Activated CD4-positive, alpha-beta memory T cell treated with anti-CD3 and anti-CD28 coated beads, Interleukin-2, amount 10 ng/mL, durations not matched to agents 7 days and 5 days (primary cell): ENCODE measurements at regions not wholly inside any gene's neighbourhood (a gene's known extent, or its start where the extent isn't known, plus 50 kb on each side); places are given as distances from the start of the nearest gene placed in this dataset.

Experiments used
- CTCF ChIA-PET: fragments of 350-600 bp; sonication (Branson Sonifier 250); formaldehyde crosslinking; loops from one replicate; lab custom pipeline; 2021; ENCODE audit warnings: antibody characterized with exemption, inconsistent platforms; lab: Charles Lee
- POLR2A ChIA-PET: fragments of 350-600 bp; sonication (Branson Sonifier 250); formaldehyde crosslinking; loops from one replicate; lab custom pipeline; 2021; ENCODE audit warnings: antibody characterized with exemption; lab: Charles Lee
- DNase-seq: peaks from one replicate; pipeline ENCODE4 v3.0.0-alpha.2; 2020
- H3K27ac Mint-ChIP-seq: one replicate; pipeline ENCODE4 v1.8.0; 2021; ENCODE audit warnings: mild to moderate bottlenecking, mixed read lengths
- H3K27me3 Mint-ChIP-seq: one replicate; pipeline ENCODE4 v1.8.0; 2021; ENCODE audit warnings: mixed read lengths
- H3K36me3 Mint-ChIP-seq: one replicate; pipeline ENCODE4 v1.8.0; 2021; ENCODE audit warnings: low read depth, mixed read lengths
- H3K4me1 Mint-ChIP-seq: one replicate; pipeline ENCODE4 v1.8.0; 2021; ENCODE audit warnings: mixed read lengths
- H3K4me3 Mint-ChIP-seq: one replicate; pipeline ENCODE4 v1.8.0; 2021; ENCODE audit warnings: mild to moderate bottlenecking, mixed read lengths
- H3K9me3 Mint-ChIP-seq: one replicate; pipeline ENCODE4 v1.8.0; 2021; ENCODE audit warnings: mixed read lengths

- no peaks in the 10 kb centered on the region for H3K9me3 Mint-ChIP-seq
- CTCF ChIA-PET: no interaction called here
- DNase-seq: no peak
Observed at GRCh38 chr16:85503679-85504231, 109.4 kb upstream of the GSE1 start.

GRCh38 chr16:85504242-85504641, 108.9 kb upstream of the GSE1 start:
- DNase-seq: no peak
- H3K9me3 Mint-ChIP-seq: no peaks in the 10 kb centered on the region
- POLR2A ChIA-PET: no interaction called here
- H3K4me3 Mint-ChIP-seq: no peak overlapping the region
- no peak overlapping the region for H3K27ac Mint-ChIP-seq
- CTCF ChIA-PET: no interaction called here
- no peaks in the 10 kb centered on the region for H3K36me3 Mint-ChIP-seq
- H3K4me1 Mint-ChIP-seq: no peaks in the 10 kb centered on the region
- H3K27me3 Mint-ChIP-seq: peaks cover 3% of the 10 kb centered on the region

More at GRCh38 chr16:85503679-85504231, 109.4 kb upstream of the GSE1 start:
- Mint-ChIP-seq H3K27ac (no peak overlapping the region), H3K36me3 (no peaks in the 10 kb centered on the region), H3K27me3 (peaks cover 2% of the 10 kb centered on the region), H3K4me1 (no peaks in the 10 kb centered on the region), H3K4me3 (no peak overlapping the region)
- POLR2A ChIA-PET: no interaction called here

DNA sequence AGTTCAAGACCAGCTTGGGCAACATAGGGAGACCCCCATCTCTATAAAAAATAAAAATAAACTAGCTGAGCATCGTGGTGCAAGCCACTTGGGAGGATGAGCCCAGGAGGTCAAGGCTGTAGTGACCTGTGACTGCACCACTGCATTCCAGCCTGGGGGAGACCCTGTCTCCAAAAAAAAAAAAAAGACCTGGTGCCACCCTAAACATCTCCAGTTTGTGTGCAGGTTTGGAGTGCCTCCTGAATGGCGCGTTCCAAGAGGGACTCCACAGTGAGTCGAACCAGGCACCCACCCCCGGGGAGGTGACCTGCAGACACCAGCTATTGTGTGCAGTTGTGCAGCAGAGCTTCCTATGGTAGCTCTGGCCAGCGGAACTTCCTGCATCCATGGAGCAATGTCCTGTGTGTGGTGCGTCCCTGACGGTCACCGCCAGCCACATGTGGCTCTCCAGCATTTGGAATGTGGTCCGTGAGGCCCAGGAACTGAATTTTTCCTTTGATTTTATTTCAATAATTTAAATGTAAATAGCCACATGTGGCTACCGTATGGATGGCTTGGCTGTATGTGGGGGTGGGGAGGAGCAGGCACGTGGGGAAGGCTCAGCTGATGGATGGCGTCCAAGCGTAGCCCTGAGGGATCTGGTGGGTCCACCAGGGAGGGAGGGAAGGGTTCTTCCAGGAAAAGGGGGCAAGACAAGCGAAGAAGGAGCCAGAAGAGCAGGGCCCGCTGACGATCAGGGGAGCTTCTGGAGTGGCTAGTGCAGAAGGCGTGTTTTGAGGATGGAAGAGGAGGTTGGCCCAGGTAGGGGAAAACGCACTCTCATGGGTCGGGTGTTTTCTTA, 107.1 kb upstream of the GSE1 start:
- peaks cover 3% of the 10 kb centered on the region for H3K27me3 Mint-ChIP-seq
- CTCF ChIA-PET: no interaction called here
- no peaks in the 10 kb centered on the region for H3K4me1 Mint-ChIP-seq
- POLR2A ChIA-PET: no interaction called here
- no peak overlapping the region for H3K4me3 Mint-ChIP-seq
- DNase-seq: no peak
- H3K27ac Mint-ChIP-seq: no peak overlapping the region
- H3K9me3 Mint-ChIP-seq: no peaks in the 10 kb centered on the region
- no peaks in the 10 kb centered on the region for H3K36me3 Mint-ChIP-seq

GRCh38 chr16:85506635-85506911, 106.5 kb upstream of the GSE1 start:
- DNase-seq: no peak
- POLR2A ChIA-PET: no interaction called here
- CTCF ChIA-PET: no interaction called here
- H3K4me3 Mint-ChIP-seq: no peak overlapping the region
- peaks cover 3% of the 10 kb centered on the region for H3K27me3 Mint-ChIP-seq
- no peaks in the 10 kb centered on the region for H3K9me3 Mint-ChIP-seq
- H3K36me3 Mint-ChIP-seq: no peaks in the 10 kb centered on the region
- no peak overlapping the region for H3K27ac Mint-ChIP-seq
- H3K4me1 Mint-ChIP-seq: no peaks in the 10 kb centered on the region

GRCh38 chr16:85507342-85507741, 105.8 kb upstream of the GSE1 start:
- ChIA-PET POLR2A (no interaction called here), CTCF (no interaction called here)
- no peaks in the 10 kb centered on the region for H3K9me3 Mint-ChIP-seq
- H3K4me3 Mint-ChIP-seq: no peak overlapping the region
- no peak overlapping the region for H3K27ac Mint-ChIP-seq
- peaks cover 3% of the 10 kb centered on the region for H3K27me3 Mint-ChIP-seq
- no peaks in the 10 kb centered on the region for H3K36me3 Mint-ChIP-seq
- H3K4me1 Mint-ChIP-seq: no peaks in the 10 kb centered on the region
- no peak for DNase-seq

DNA sequence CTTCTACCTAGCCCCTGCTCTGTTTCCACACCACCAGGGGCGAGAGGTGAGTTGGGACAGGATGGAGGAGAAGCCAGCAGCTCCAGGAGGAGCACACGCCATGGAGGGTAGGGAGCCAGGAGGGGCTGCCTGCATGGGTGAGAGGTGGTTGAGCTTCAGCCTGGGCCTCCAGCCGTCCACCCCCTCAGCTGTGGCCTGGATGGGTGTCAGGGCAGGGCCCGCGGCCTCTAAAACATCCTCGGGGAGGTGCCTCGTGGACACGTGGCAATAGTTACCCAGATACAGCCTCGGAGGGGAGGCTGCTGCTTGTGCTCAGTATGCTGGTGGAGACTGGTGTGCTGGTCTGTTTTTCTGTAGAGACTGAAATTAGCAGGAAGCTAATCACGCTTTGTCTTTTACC, 104.7 kb upstream of the GSE1 start:
- CTCF ChIA-PET: no interaction called here
- Mint-ChIP-seq H3K36me3 (no peaks in the 10 kb centered on the region), H3K4me1 (no peaks in the 10 kb centered on the region), H3K4me3 (no peak overlapping the region), H3K9me3 (no peaks in the 10 kb centered on the region), H3K27me3 (peaks cover 3% of the 10 kb centered on the region), H3K27ac (no peak overlapping the region)
- no peak for DNase-seq
- POLR2A ChIA-PET: no interaction called here

DNA sequence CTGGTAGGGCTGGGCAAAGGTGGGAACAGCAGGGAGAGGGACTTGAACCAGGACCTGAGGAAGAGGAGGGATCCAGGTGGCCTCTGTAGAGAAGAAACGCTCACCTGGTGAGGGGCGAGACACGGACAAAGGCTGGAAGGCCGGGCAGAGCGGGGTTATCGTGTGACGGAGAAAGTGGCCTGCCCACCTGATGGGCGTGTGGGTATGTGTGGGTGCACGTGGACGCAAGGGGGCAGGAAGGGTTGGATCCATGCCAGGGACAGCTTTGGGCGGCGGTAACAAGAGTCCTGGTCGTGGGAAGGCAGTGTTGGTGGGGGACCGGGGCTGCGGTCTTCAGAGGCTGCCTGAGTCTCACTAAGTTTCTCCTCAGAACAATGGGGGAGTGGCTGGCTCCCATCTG, 104.1 kb upstream of the GSE1 start:
- ChIA-PET POLR2A (no interaction called here), CTCF (no interaction called here)
- Mint-ChIP-seq H3K9me3 (no peaks in the 10 kb centered on the region), H3K4me1 (no peaks in the 10 kb centered on the region), H3K27ac (no peak overlapping the region), H3K4me3 (no peak overlapping the region), H3K27me3 (peaks cover 3% of the 10 kb centered on the region), H3K36me3 (no peaks in the 10 kb centered on the region)
- no peak for DNase-seq

- no peak for DNase-seq
- H3K9me3 Mint-ChIP-seq: no peaks in the 10 kb centered on the region
- CTCF ChIA-PET: no interaction called here
- H3K4me3 Mint-ChIP-seq: no peak overlapping the region
- peaks cover 3% of the 10 kb centered on the region for H3K27me3 Mint-ChIP-seq
- POLR2A ChIA-PET: no interaction called here
- no peaks in the 10 kb centered on the region for H3K36me3 Mint-ChIP-seq
- H3K4me1 Mint-ChIP-seq: no peaks in the 10 kb centered on the region
- H3K27ac Mint-ChIP-seq: no peak overlapping the region
Observed at GRCh38 chr16:85510041-85510659, 103.0 kb upstream of the GSE1 start.

GRCh38 chr16:85511938-85512807, 100.9 kb upstream of the GSE1 start:
- DNase-seq: no peak
- H3K36me3 Mint-ChIP-seq: no peaks in the 10 kb centered on the region
- H3K27ac Mint-ChIP-seq: no peak overlapping the region
- ChIA-PET POLR2A (no interaction called here), CTCF (interaction anchor here (0.6 to 1.3 kb wide), 2 partner anchors 16 to 1943 kb away, joined by 3 to 5 read pairs; no protein-coding TSS in a partner anchor)
- H3K9me3 Mint-ChIP-seq: no peaks in the 10 kb centered on the region
- H3K27me3 Mint-ChIP-seq: peaks cover 3% of the 10 kb centered on the region
- no peaks in the 10 kb centered on the region for H3K4me1 Mint-ChIP-seq
- no peak overlapping the region for H3K4me3 Mint-ChIP-seq

DNA sequence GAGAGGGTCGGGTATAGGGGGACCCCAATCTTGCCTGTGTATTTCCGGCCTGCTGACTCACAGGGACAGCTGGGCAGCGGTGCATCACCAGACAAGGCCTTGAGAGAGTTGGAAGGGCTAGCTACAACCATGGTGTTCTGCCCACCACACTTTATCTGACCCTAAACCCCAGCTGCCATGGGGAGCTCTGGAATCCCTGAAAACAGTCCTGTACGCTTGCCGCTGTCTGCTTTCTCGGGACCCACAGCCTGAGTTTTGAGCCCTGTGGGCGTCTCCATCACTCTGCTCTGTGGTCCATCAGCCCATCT, 100.4 kb upstream of the GSE1 start:
- no peak for DNase-seq
- no peaks in the 10 kb centered on the region for H3K9me3 Mint-ChIP-seq
- no peaks in the 10 kb centered on the region for H3K36me3 Mint-ChIP-seq
- CTCF ChIA-PET: interaction anchor here (0.6 to 1.3 kb wide), 2 partner anchors 16 to 1943 kb away, joined by 3 to 5 read pairs; no protein-coding TSS in a partner anchor
- H3K4me1 Mint-ChIP-seq: no peaks in the 10 kb centered on the region
- peaks cover 3% of the 10 kb centered on the region for H3K27me3 Mint-ChIP-seq
- H3K27ac Mint-ChIP-seq: no peak overlapping the region
- POLR2A ChIA-PET: no interaction called here
- H3K4me3 Mint-ChIP-seq: no peak overlapping the region

- Mint-ChIP-seq H3K27me3 (peaks cover 3% of the 10 kb centered on the region), H3K4me3 (no peak overlapping the region), H3K9me3 (no peaks in the 10 kb centered on the region), H3K27ac (no peak overlapping the region), H3K36me3 (no peaks in the 10 kb centered on the region), H3K4me1 (no peaks in the 10 kb centered on the region)
- DNase-seq: no peak
- ChIA-PET CTCF (interaction anchor here (0.6 to 1.3 kb wide), 2 partner anchors 15 to 1942 kb away, joined by 3 to 5 read pairs; no protein-coding TSS in a partner anchor), POLR2A (no interaction called here)
Observed at GRCh38 chr16:85513180-85513579, 99.9 kb upstream of the GSE1 start.

- H3K36me3 Mint-ChIP-seq: no peaks in the 10 kb centered on the region
- no peak overlapping the region for H3K4me3 Mint-ChIP-seq
- ChIA-PET CTCF (no interaction called here), POLR2A (no interaction called here)
- peaks cover 2% of the 10 kb centered on the region for H3K27me3 Mint-ChIP-seq
- no peak for DNase-seq
- no peak overlapping the region for H3K27ac Mint-ChIP-seq
- no peaks in the 10 kb centered on the region for H3K9me3 Mint-ChIP-seq
- H3K4me1 Mint-ChIP-seq: no peaks in the 10 kb centered on the region
Observed at GRCh38 chr16:85513649-85514048, 99.5 kb upstream of the GSE1 start.

DNA sequence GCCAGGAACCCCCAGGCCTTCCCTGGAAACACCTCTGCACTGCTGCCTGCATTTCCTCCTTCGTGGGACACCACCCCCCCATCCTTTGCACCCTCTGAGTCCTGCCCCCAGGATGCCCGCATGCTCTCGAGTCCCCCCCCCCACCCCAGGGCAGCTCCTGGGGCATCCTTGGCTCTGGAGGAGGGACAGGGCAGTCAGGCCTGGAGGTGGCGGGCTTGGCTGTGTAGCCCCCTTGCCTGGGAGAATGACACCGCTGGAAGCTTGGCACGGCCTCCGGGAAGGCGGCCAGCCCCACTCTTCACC, 98.9 kb upstream of the GSE1 start:
- no peak overlapping the region for H3K4me3 Mint-ChIP-seq
- no peaks in the 10 kb centered on the region for H3K9me3 Mint-ChIP-seq
- H3K27ac Mint-ChIP-seq: no peak overlapping the region
- H3K27me3 Mint-ChIP-seq: no peaks in the 10 kb centered on the region
- H3K36me3 Mint-ChIP-seq: no peaks in the 10 kb centered on the region
- no peaks in the 10 kb centered on the region for H3K4me1 Mint-ChIP-seq
- DNase-seq: no peak
- CTCF ChIA-PET: no interaction called here
- POLR2A ChIA-PET: no interaction called here
